HK-2 (cell line): ENCODE measurements at regions not wholly inside any gene's neighbourhood (a gene's known extent, or its start where the extent isn't known, plus 50 kb on each side); places are given as distances from the start of the nearest gene placed in this dataset.

ENCODE experiments used
- DNase-seq: peaks from one replicate; pipeline ENCODE4 v3.0.0-alpha.2; 2018; ENCODE audit not compliant: unreplicated experiment

GRCh38 chr13:71087006-71087405 is 780.0 kb downstream of the DACH1 start:
- no peak for DNase-seq

DNA sequence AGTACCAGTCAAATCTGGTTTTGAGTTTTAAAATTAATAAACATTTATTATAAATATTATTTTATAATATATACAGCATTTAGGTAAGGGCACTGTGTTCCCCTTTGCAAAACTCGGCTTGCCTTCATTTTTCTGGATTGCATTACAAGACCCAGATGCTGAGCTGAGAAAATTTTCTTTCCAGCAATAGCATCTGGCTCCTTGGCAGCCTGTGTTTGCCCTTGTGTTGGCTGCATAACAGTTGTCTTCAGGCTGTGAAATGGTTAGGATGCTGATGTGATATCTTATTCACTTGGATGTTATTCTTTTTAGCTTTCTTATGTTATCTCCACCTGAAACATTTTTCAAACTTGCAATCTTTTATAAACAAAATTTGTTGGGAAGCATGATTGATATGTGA is 784.4 kb downstream of the DACH1 start:
- no peak for DNase-seq

GRCh38 chr13:71079638-71080037 is 787.4 kb downstream of the DACH1 start:
- no peak for DNase-seq

DNA sequence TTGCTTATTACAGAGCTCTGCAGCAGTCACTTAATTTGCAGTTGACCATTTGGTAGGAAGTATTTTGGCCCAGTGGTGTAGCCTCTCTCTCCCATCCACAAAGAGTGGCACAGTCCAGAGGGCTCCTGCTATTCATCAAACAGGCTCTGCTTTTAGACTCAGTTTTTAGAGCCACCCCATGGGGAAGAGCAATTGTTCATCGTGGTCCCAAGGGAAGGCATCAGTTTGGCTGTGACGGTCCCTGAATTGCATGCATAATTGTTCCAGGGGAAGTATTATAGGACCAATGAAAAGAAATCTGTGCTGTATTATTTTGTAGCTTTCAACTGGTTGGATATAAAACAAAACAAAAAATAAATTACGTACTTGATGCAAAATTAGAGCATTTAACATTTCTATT is 799.0 kb downstream of the DACH1 start:
- no peak for DNase-seq

DNA sequence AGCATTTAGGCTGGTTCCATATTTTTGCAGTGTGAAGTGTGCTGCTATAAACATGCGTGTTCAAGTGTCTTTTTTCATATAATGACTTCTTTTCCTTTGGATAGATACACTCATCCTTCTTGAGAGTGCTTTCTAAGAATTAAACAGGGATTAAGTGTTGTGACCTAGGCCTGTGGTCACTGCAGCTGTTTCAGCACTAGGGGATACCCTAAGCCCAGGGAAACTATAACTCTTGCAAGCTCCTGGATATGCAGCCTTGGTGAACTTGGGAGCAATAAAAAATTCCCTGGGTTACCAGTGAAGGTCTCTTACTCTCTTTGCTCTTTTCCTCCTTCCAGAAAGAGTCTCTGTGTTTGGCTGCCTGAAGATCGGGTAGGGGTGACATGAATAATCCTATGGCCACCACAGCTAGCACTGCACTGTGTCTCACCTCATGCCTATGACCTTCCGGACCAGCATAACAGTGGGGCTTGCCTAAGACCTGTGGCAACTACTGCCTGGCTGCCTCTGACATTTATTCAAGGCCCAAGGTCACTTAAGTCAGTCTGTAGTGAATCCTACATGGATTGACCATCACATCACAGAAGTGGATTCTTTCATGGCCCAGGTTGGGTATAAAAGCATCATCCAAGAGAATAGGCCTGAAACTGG is 799.7 kb downstream of the DACH1 start:
- no peak for DNase-seq

GRCh38 chr13:71056581-71056980 is 810.4 kb downstream of the DACH1 start:
- no peak for DNase-seq

DNA sequence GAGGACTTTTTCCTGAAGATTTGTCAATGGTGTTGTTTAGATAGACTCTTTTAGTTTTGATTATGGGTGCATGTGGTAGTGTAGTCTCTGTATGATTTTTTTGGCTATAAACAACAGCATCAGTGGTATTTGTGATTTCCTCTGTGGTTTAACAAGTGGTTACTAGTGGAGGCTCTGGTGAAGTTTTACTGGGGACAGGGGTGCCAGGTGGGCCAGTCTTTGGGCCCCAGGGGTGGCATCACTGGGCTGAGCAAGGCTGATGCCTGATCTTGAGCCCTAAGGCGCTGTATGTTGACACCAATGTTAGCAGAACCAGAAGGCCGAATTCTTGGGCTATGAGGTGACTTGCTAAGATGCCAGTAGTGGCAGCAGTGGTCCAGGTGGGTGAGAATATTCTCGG is 811.4 kb downstream of the DACH1 start:
- no peak for DNase-seq

- no peak for DNase-seq
These were observed 812.0 kb downstream of the DACH1 start for GRCh38 chr13:71055047-71055446.

DNA sequence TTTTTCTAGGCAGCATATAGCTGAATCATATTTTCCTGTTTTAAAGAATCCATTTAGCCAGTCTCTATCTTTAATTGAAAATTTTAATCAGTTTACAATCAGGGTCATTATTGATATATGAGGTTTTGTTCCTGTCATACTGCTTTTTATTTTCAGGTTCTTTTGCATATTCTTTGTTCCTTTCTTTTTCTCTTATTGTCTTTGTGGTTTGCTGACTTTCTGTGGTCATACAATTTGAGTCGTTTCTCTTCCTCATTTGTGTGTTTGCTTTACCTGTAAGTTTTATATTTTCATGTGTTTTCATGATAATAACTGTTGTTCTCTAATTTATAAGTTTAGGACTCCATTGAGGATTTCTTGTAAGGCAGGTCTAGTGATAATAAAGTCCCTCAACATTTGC is 812.6 kb downstream of the DACH1 start:
- DNase-seq: no peak

- no peak for DNase-seq
These were observed 815.4 kb downstream of the DACH1 start for GRCh38 chr13:71051573-71051972.

DNA sequence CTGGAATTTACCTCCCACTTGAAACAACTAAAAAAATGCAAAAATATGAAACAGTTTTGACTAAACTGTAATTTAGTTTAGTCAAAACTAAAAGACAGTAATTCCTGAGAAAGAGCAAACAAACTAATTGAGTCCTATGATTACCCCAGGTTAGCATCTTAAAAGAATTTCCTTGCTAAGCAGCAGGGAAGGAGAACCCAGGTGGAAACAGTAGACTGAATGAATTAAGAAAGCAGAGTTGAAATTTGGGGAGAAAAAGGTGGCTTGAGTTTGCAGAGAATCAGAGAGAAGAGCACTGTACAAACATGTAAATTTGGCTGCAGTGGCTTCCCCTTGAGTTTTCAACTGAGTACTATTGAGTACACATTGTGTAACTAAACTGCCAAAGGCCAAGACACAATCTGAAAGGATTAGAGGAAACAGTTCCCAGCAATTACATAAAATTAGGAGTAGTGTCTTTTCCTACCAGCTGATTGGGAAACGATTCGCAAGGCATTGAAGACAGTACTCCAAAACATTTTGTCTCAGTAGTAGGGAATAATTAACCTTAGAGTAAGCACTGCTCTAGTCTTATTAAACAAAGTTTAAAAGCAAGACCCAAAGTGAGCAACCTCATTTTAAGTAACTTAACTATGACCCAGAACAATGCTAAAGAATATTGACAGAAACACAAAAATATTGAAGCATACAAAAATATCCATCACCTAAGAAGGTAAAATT is 820.5 kb downstream of the DACH1 start:
- no peak for DNase-seq

GRCh38 chr13:71045101-71045500 is 821.9 kb downstream of the DACH1 start:
- DNase-seq: no peak

- DNase-seq: no peak
These were observed 827.6 kb downstream of the DACH1 start for GRCh38 chr13:71039440-71039839.

GRCh38 chr13:71034018-71034417 is 833.0 kb downstream of the DACH1 start:
- DNase-seq: no peak

GRCh38 chr13:71033026-71033425 is 834.0 kb downstream of the DACH1 start:
- no peak for DNase-seq

DNA sequence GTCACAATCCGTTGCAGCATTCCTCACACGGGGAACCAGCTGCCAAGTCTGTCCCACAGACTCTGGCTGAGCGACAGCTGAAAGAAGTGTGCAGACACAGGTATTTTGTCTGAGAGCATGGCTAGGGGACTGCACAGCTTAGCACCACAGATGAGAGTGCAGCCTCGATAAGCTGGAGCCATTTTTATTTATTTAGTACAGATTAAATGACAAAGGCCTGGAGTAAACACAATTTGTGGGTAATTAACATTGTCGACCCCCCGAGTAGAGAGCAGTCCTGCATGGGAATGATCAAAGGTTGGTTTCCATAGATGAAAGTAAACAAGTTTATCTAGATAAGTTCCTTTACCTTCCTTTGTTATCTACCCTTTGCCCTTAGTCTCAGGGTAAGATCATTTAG is 836.2 kb downstream of the DACH1 start:
- DNase-seq: no peak

GRCh38 chr13:71028884-71029283 is 838.1 kb downstream of the DACH1 start:
- DNase-seq: no peak

GRCh38 chr13:71021825-71022422 is 845.1 kb downstream of the DACH1 start:
- no peak for DNase-seq

GRCh38 chr13:71018995-71019394 is 848.0 kb downstream of the DACH1 start:
- no peak for DNase-seq

DNA sequence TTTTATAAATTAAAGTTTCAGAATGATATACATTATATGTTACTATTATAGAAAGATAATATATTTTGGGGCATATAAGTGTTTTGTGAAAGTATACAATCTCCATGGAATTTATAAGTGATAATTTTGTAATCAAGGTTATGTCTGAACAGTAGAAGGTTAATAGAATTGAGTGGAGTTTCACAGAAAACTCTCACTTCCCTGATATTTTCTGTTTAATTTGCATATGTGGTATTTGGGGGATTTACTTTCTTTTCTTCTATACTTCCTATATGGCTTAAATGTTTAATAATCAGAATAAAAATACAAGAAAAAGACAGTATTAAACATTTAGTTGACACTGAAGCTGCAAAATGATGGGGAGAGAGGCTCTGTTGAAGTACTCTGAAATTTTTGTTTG is 848.5 kb downstream of the DACH1 start:
- DNase-seq: no peak

DNA sequence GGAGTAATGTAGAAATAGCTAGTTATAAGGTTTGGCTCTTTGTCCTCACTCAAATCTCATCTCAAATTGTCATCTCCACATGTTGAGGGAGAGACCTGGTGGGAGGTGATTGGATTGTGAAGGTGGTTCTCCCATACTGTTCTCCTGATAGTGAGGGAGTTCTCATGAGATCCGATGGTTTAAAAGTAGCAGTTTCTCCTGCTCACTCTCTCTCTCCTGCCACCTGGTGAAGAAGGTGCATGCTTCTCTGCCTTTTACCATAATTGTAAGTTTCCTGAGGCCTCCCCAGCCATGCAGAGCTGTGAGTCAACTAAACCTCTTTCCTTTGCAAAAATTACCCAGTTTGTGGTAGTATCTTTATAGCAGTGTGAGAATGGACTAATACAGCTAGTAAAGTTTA is 849.4 kb downstream of the DACH1 start:
- no peak for DNase-seq

DNA sequence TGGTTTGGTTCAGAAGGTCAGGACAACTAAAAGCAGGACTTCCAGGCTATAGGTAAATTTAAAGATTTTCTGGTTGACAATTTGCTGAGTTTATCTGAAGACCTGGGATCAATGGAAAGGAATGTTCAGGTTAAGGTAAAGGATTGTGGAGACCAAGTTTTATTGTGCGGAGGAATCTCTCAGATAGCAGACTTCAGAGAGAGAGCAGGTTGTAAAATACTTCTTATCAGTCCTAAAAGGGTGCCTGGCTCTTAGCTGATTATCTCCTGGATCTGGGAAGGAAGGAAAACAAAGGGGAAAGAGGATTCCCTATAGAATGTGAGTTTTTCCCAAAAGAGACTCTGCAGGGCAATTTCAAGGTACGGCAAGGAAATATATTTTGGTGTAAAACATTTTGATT is 851.5 kb downstream of the DACH1 start:
- DNase-seq: no peak

- DNase-seq: no peak
These were observed 852.0 kb downstream of the DACH1 start for GRCh38 chr13:71015021-71015420.
